ENCODE measurements at regions not wholly inside any gene's neighbourhood (a gene's known extent, or its start where the extent isn't known, plus 50 kb on each side); places are given as distances from the start of the nearest gene placed in this dataset.

DNA sequence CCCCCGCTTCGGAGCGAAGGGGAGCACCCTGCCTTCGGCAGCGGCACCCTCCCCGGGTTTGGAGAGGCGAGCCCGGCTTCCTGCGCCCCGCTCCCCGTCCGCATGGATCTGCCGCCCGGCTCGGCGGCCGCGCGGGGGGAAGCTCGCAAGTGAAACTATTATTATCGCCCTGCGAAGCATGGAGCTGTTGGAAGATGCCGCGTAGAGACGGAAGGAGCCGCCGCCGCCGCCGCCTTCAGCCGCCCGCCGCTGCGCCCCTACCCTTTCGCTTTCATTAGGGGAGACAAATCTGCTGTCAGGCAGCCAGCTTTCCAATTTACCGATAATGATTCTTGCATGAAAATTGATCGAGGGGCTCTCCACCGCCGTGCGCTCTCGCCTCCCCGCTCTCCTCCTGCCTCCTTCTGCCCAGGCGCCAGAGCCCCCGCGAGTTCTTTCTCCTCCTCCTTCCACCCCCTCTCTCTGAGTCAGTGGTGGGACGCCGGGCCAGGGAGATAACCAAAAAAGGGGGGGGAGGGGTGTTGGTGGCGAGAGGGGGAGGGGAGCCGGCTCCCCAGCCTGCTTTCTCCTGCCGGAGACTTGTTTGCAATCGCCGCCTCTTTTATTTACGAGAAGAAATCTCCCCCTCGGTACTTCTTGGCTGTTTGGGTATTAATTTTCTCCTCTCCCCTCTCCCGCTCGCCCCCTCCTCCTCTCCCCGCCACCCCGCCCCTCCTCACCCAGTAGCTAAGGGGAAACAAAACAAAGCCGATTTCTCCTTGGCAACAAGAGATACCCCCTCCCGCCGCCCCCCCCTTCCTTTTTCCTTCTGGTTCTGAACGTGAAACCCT lies 58.0 kb upstream of the GSE1 start (continued):
- TF ChIP-seq, protein P1, sequence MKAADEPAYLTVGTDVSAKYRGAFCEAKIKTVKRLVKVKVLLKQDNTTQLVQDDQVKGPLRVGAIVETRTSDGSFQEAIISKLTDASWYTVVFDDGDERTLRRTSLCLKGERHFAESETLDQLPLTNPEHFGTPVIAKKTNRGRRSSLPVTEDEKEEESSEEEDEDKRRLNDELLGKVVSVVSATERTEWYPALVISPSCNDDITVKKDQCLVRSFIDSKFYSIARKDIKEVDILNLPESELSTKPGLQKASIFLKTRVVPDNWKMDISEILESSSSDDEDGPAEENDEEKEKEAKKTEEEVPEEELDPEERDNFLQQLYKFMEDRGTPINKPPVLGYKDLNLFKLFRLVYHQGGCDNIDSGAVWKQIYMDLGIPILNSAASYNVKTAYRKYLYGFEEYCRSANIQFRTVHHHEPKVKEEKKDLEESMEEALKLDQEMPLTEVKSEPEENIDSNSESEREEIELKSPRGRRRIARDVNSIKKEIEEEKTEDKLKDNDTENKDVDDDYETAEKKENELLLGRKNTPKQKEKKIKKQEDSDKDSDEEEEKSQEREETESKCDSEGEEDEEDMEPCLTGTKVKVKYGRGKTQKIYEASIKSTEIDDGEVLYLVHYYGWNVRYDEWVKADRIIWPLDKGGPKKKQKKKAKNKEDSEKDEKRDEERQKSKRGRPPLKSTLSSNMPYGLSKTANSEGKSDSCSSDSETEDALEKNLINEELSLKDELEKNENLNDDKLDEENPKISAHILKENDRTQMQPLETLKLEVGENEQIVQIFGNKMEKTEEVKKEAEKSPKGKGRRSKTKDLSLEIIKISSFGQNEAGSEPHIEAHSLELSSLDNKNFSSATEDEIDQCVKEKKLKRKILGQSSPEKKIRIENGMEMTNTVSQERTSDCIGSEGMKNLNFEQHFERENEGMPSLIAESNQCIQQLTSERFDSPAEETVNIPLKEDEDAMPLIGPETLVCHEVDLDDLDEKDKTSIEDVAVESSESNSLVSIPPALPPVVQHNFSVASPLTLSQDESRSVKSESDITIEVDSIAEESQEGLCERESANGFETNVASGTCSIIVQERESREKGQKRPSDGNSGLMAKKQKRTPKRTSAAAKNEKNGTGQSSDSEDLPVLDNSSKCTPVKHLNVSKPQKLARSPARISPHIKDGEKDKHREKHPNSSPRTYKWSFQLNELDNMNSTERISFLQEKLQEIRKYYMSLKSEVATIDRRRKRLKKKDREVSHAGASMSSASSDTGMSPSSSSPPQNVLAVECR (CRISPR knock-in tag; IDR thresholded peaks at IDR 0.05; ENCODE audit: borderline replicate concordance) = peak; percentile 50
- TF ChIP-seq DMAP1 (CRISPR knock-in tag; IDR thresholded peaks at IDR 0.05) (peak; percentile 16; the same call in 1 of the 2 replicates), RARA (CRISPR knock-in tag; IDR thresholded peaks at IDR 0.05) (peak; percentile 19; the same call in 1 of the 2 replicates), XRCC5 (optimal IDR thresholded peaks at IDR 0.05; ENCODE audit: low read length) (peak; percentile 35), PTBP1 (IDR thresholded peaks at IDR 0.05; ENCODE audit: low read depth, low read length, poor library complexity, severe bottlenecking) (no peak), AGO2 (optimal IDR thresholded peaks at IDR 0.05; ENCODE audit: low read depth, low read length) (peak; percentile 40), HDAC1 (CRISPR knock-in tag; IDR thresholded peaks at IDR 0.05) (peak; percentile 53; the same call in 1 of the 2 replicates), KAT2B (IDR thresholded peaks at IDR 0.05; ENCODE audit: borderline replicate concordance, low read depth, low read length) (no peak), GATAD1 (CRISPR knock-in tag; IDR thresholded peaks at IDR 0.05) (0 out of 2 replicates have a peak, but pooled peaks have one; percentile 20)
- TF ChIP-seq, protein P2, sequence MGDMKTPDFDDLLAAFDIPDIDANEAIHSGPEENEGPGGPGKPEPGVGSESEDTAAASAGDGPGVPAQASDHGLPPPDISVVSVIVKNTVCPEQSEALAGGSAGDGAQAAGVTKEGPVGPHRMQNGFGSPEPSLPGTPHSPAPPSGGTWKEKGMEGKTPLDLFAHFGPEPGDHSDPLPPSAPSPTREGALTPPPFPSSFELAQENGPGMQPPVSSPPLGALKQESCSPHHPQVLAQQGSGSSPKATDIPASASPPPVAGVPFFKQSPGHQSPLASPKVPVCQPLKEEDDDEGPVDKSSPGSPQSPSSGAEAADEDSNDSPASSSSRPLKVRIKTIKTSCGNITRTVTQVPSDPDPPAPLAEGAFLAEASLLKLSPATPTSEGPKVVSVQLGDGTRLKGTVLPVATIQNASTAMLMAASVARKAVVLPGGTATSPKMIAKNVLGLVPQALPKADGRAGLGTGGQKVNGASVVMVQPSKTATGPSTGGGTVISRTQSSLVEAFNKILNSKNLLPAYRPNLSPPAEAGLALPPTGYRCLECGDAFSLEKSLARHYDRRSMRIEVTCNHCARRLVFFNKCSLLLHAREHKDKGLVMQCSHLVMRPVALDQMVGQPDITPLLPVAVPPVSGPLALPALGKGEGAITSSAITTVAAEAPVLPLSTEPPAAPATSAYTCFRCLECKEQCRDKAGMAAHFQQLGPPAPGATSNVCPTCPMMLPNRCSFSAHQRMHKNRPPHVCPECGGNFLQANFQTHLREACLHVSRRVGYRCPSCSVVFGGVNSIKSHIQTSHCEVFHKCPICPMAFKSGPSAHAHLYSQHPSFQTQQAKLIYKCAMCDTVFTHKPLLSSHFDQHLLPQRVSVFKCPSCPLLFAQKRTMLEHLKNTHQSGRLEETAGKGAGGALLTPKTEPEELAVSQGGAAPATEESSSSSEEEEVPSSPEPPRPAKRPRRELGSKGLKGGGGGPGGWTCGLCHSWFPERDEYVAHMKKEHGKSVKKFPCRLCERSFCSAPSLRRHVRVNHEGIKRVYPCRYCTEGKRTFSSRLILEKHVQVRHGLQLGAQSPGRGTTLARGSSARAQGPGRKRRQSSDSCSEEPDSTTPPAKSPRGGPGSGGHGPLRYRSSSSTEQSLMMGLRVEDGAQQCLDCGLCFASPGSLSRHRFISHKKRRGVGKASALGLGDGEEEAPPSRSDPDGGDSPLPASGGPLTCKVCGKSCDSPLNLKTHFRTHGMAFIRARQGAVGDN (CRISPR knock-in tag; IDR thresholded peaks at IDR 0.05) = peak; percentile 59; the same call in 1 of the 2 replicates
- TF ChIP-seq, protein P3, sequence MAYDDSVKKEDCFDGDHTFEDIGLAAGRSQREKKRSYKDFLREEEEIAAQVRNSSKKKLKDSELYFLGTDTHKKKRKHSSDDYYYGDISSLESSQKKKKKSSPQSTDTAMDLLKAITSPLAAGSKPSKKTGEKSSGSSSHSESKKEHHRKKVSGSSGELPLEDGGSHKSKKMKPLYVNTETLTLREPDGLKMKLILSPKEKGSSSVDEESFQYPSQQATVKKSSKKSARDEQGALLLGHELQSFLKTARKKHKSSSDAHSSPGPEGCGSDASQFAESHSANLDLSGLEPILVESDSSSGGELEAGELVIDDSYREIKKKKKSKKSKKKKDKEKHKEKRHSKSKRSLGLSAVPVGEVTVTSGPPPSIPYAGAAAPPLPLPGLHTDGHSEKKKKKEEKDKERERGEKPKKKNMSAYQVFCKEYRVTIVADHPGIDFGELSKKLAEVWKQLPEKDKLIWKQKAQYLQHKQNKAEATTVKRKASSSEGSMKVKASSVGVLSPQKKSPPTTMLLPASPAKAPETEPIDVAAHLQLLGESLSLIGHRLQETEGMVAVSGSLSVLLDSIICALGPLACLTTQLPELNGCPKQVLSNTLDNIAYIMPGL (CRISPR knock-in tag; IDR thresholded peaks at IDR 0.05; ENCODE audit: borderline replicate concordance in 1 of 2, low read depth in 1 of 2) = peak in 1 of 2 experiments; percentile 64; a peak in 3 of 4 replicates
- TF ChIP-seq, protein P4, sequence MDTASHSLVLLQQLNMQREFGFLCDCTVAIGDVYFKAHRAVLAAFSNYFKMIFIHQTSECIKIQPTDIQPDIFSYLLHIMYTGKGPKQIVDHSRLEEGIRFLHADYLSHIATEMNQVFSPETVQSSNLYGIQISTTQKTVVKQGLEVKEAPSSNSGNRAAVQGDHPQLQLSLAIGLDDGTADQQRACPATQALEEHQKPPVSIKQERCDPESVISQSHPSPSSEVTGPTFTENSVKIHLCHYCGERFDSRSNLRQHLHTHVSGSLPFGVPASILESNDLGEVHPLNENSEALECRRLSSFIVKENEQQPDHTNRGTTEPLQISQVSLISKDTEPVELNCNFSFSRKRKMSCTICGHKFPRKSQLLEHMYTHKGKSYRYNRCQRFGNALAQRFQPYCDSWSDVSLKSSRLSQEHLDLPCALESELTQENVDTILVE (CRISPR knock-in tag; IDR thresholded peaks at IDR 0.05) = 0 out of 2 replicates have a peak, but pooled peaks have one; percentile 2
- TF ChIP-seq, protein P5, sequence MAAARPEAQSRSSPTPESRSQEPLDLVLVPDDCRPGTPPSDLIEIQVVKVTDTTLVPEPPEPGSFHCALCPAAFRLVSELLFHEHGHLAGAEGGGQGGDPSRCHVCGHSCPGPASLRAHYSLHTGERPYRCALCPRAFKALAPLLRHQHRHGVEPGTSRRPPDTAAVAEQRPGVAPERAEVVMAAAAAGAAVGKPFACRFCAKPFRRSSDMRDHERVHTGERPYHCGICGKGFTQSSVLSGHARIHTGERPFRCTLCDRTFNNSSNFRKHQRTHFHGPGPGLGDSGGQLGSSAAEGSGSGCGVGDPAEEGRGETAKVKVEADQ (CRISPR knock-in tag; IDR thresholded peaks at IDR 0.05; ENCODE audit: borderline replicate concordance) = 0 out of 2 replicates have a peak, but pooled peaks have one; percentile 47
